Vagina (tissue), 2 donors: ENCODE measurements at regions not wholly inside any gene's neighbourhood (a gene's known extent, or its start where the extent isn't known, plus 50 kb on each side); places are given as distances from the start of the nearest gene placed in this dataset.

Source experiments
- DNase-seq, 2 donors: peaks; one replicate each; pipeline ENCODE4 v3.0.0-alpha.2; 2017; ENCODE audit errors: extremely low spot score in 2 of 2
- H3K27ac ChIP-seq: fragments of 200-600 bp; sonication (generic); one replicate; pipeline ENCODE4 v1.5.1; 2019
- H3K27me3 ChIP-seq: fragments of 200-600 bp; sonication (generic); one replicate; pipeline ENCODE4 v1.5.1; 2019
- H3K36me3 ChIP-seq, 2 donors: fragments of 200-600 bp; sonication (generic); one replicate each; pipeline ENCODE4 v1.5.1; 2017 to 2019
- H3K4me1 ChIP-seq: fragments of 200-600 bp; sonication (generic); one replicate; pipeline ENCODE4 v1.5.1; 2019
- H3K4me3 ChIP-seq, 2 donors: fragments of 200-600 bp; sonication (generic); 1 replicate in 1 of 2; 2 replicates in 1 of 2; pipeline ENCODE4 v1.5.1; 2016 to 2019
- H3K9me3 ChIP-seq: fragments of 200-600 bp; sonication (generic); one replicate; pipeline ENCODE4 v1.5.1; 2019
- CTCF ChIP-seq, 3 experiments: fragments of 450-650 bp in 2 of 3; fragments of 200-600 bp in 1 of 3; sonication (generic) in 1 of 3; IDR thresholded peaks; one replicate each; pipeline ENCODE4 v1.5.1; 2017 to 2019; ENCODE audit warnings: antibody characterized with exemption in 3 of 3, mild to moderate bottlenecking in 2 of 3, moderate library complexity in 2 of 3
- POLR2A ChIP-seq, 2 donors: fragments of 450-650 bp; IDR thresholded peaks; one replicate each; pipeline ENCODE4 v1.6.1; 2017; ENCODE audit warnings: antibody characterized with exemption in 2 of 2, mild to moderate bottlenecking in 2 of 2, moderate library complexity in 2 of 2
- POLR2AphosphoS5 ChIP-seq, 2 donors: sonication (generic); formaldehyde crosslinking; IDR thresholded peaks; one replicate each; pipeline ENCODE4 v1.9.0; 2017; ENCODE audit warnings: antibody characterized with exemption in 2 of 2, mild to moderate bottlenecking in 2 of 2, low read depth in 1 of 2; ENCODE audit not compliant: insufficient read depth in 1 of 2
- intact Hi-C: fragments of 100-400 bp; cut with DNase I; formaldehyde crosslinking; loops from one replicate; pipeline ENCODE4 v1.15.1; 2023

GRCh38 chr12:16984484-16984883 lies 378.5 kb upstream of the LMO3 start:
- TF ChIP-seq POLR2A (IDR thresholded peaks at IDR 0.05) (no peak), POLR2AphosphoS5 (IDR thresholded peaks at IDR 0.05; ENCODE audit: insufficient read depth in 1 of 2, low read depth in 1 of 2) (no peak), CTCF (IDR thresholded peaks at IDR 0.05) (no peak)
- no peak for DNase-seq
- Histone ChIP-seq H3K9me3 (no peaks in the 10 kb centered on the region), H3K36me3 (no peaks in the 10 kb centered on the region), H3K4me1 (no peaks in the 10 kb centered on the region), H3K4me3 (no peak overlapping the region), H3K27me3 (no peaks in the 10 kb centered on the region), H3K27ac (no peak overlapping the region)
- intact Hi-C loops: no loop called here

DNA sequence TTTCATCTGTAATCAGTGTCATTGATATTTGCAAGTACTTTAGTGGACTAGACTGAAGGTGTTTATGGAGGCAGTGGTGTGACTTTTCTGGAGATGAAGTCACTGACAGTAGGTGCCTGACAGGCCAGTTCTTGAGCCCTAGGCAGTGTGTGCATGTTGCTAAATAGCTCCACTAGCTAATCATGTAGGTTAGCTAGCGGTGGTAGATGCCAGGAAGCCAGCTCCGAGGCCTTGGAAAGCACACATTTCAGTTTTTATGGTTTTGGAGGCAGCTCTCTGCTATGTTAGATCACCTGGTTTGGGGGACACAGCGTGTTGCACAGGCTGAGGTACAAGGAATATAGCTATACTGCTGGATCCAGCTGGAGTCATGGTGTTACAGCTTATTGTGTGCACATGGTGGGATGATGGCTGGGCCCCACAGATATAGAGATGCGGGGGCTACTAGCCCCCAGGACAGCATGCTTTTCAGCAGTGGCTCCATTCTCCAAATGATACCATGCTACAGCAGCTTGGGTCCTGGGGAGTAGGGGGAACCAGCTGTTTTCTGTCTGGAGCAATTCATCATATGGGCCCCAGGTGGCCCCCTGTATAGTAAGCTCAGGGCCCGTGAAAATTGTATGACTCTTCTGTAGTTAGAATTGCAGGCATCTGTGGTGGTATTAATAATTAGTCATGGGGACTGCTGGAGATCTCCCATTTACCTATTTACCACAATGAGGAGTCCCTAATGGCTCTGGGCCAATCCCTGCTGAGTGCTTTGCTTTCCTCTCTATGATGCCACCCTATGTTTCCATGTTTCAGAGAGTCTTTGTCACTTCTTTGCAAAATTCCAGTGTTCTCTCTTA lies 367.2 kb upstream of the LMO3 start:
- no peaks in the 10 kb centered on the region for H3K4me1 ChIP-seq
- TF ChIP-seq POLR2A (IDR thresholded peaks at IDR 0.05) (no peak), POLR2AphosphoS5 (IDR thresholded peaks at IDR 0.05; ENCODE audit: insufficient read depth in 1 of 2, low read depth in 1 of 2) (no peak), CTCF (IDR thresholded peaks at IDR 0.05) (no peak)
- H3K9me3 ChIP-seq: no peaks in the 10 kb centered on the region
- no peaks in the 10 kb centered on the region for H3K36me3 ChIP-seq
- no peaks in the 10 kb centered on the region for H3K27me3 ChIP-seq
- no peak for DNase-seq
- H3K4me3 ChIP-seq: no peak overlapping the region
- intact Hi-C loops: no loop called here
- H3K27ac ChIP-seq: no peak overlapping the region

DNA sequence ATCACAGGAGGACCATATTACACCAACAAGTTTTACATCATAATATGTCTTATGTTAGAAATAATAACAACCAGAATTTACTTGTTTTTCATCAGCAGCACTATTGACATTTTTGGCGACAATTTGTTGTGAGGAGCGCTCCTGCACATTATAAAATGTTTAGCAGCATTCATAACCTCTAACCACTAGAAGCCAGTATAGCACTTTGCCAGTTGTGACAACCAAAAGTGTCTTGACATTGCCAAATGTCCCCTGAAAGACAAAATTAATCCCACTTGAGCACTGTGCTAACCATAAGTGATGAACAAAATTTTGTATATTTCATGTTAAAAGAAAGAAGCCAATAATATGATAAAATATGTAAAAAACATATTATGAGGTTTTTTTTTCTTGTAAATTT lies 356.9 kb upstream of the LMO3 start:
- no peaks in the 10 kb centered on the region for H3K27me3 ChIP-seq
- no peak for DNase-seq
- TF ChIP-seq POLR2AphosphoS5 (IDR thresholded peaks at IDR 0.05; ENCODE audit: insufficient read depth in 1 of 2, low read depth in 1 of 2) (no peak), POLR2A (IDR thresholded peaks at IDR 0.05) (no peak), CTCF (IDR thresholded peaks at IDR 0.05) (no peak)
- H3K4me1 ChIP-seq: no peaks in the 10 kb centered on the region
- H3K4me3 ChIP-seq: no peak overlapping the region
- H3K36me3 ChIP-seq: no peaks in the 10 kb centered on the region
- no peak overlapping the region for H3K27ac ChIP-seq
- intact Hi-C loops: no loop called here
- no peaks in the 10 kb centered on the region for H3K9me3 ChIP-seq

- TF ChIP-seq POLR2A (IDR thresholded peaks at IDR 0.05) (no peak), CTCF (IDR thresholded peaks at IDR 0.05) (no peak), POLR2AphosphoS5 (IDR thresholded peaks at IDR 0.05; ENCODE audit: insufficient read depth in 1 of 2, low read depth in 1 of 2) (no peak)
- DNase-seq: no peak
- Histone ChIP-seq H3K4me3 (no peak overlapping the region), H3K4me1 (no peaks in the 10 kb centered on the region), H3K27ac (no peak overlapping the region), H3K27me3 (no peaks in the 10 kb centered on the region), H3K36me3 (no peaks in the 10 kb centered on the region), H3K9me3 (no peaks in the 10 kb centered on the region)
- intact Hi-C loops: no loop called here
Observed at GRCh38 chr12:16955083-16955657, 349.2 kb upstream of the LMO3 start.
